AG04450 (cell line): ENCODE measurements at regions not wholly inside any gene's neighbourhood (a gene's known extent, or its start where the extent isn't known, plus 50 kb on each side); places are given as distances from the start of the nearest gene placed in this dataset.

ENCODE experiments used
- CTCF ChIA-PET: fragments of 300-600, 350-600 bp; formaldehyde crosslinking; extraction: SDS; loops from one replicate; lab custom pipeline; 2022; ENCODE audit warnings: antibody characterized with exemption, inconsistent platforms; lab: Charles Lee
- POLR2A ChIA-PET: fragments of 350-600 bp; formaldehyde crosslinking; extraction: SDS; loops from one replicate; lab custom pipeline; 2021; ENCODE audit warnings: antibody characterized with exemption, inconsistent platforms; lab: Yijun Ruan, JAX
- DNase-seq: peaks from one replicate; pipeline ENCODE4 v3.0.0-alpha.2; 2011; ENCODE audit warnings: low read depth, low spot score
- H3K27ac ChIP-seq: one replicate; pipeline ENCODE4 v1.5.1; 2012; ENCODE audit warnings: low read depth, low read length, control low read depth
- H3K27me3 ChIP-seq: one replicate; pipeline ENCODE4 v1.6.0; 2012; ENCODE audit warnings: low read length; ENCODE audit not compliant: control insufficient read depth, insufficient read depth
- H3K4me3 ChIP-seq: 2 replicates; pipeline ENCODE4 v1.5.1; 2011; ENCODE audit warnings: mild to moderate bottlenecking, low read depth, low read length, control low read depth
- H3K9me3 ChIP-seq: 2 replicates; pipeline ENCODE4 v1.5.1; 2012; ENCODE audit warnings: low read length; ENCODE audit not compliant: control insufficient read depth, insufficient read depth
- TF ChIP-seq, protein P1 (sequence below): IDR thresholded peaks from 2 replicates; pipeline ENCODE4 v1.5.1; 2011; ENCODE audit warnings: low read depth, low read length, control low read depth, inconsistent platforms

- Histone ChIP-seq H3K4me3 (no peak overlapping the region), H3K27ac (no peak overlapping the region), H3K27me3 (no peaks in the 10 kb centered on the region), H3K9me3 (peaks cover 40% of the 10 kb centered on the region)
- POLR2A ChIA-PET: no interaction called here
- DNase-seq: no peak
- CTCF ChIA-PET: interaction anchor here (0.6 kb wide), 1 partner anchor 945 kb away, joined by 3 read pairs; no protein-coding TSS in a partner anchor
- TF ChIP-seq, protein P1, sequence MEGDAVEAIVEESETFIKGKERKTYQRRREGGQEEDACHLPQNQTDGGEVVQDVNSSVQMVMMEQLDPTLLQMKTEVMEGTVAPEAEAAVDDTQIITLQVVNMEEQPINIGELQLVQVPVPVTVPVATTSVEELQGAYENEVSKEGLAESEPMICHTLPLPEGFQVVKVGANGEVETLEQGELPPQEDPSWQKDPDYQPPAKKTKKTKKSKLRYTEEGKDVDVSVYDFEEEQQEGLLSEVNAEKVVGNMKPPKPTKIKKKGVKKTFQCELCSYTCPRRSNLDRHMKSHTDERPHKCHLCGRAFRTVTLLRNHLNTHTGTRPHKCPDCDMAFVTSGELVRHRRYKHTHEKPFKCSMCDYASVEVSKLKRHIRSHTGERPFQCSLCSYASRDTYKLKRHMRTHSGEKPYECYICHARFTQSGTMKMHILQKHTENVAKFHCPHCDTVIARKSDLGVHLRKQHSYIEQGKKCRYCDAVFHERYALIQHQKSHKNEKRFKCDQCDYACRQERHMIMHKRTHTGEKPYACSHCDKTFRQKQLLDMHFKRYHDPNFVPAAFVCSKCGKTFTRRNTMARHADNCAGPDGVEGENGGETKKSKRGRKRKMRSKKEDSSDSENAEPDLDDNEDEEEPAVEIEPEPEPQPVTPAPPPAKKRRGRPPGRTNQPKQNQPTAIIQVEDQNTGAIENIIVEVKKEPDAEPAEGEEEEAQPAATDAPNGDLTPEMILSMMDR: no peak
Observed at GRCh38 chr2:2542966-2543611, 212.0 kb upstream of the MYT1L start.

DNA sequence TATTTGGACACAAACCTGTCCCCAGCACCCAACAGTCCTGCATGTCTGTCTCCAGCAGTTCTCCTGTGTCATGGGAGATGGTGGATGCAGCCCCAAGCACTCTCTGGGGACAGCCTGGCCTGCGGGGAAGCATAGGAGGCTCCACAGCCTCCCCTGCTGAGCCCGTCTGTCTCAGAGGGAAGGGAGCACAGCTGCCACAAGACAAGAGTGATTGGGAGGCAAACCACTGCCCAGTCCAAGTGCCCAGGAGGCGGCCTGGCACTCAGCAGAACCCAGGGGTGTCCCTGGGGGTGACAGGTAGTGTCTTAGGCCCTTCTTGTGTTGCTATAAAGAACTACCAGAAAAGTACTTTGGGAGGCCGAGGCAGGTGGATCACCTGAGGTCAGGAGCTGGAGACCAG, 211.2 kb upstream of the MYT1L start:
- no peak overlapping the region for H3K4me3 ChIP-seq
- ChIA-PET POLR2A (no interaction called here), CTCF (no interaction called here)
- TF ChIP-seq, protein P1: no peak
- no peaks in the 10 kb centered on the region for H3K27me3 ChIP-seq
- peaks cover 32% of the 10 kb centered on the region for H3K9me3 ChIP-seq
- no peak overlapping the region for H3K27ac ChIP-seq
- DNase-seq: no peak

DNA sequence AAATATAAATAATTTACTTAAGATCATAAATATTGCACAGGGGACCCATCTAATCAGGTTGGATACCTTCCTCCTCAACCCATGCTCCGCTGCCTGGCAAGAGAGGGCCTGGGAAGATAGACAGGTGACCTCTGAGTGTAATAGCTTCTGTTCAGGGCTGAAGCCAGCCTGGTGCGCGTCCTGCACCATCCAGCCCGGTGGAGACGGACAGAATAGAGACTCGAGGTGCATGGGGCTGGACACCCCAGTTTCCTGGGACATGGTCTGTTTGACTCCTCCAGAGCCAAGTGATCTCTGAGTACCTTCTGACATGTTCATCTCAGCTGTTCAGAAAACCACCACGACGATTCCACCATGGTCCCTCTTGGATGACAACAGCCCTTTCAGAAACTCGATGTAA, 209.3 kb upstream of the MYT1L start:
- ChIA-PET CTCF (no interaction called here), POLR2A (no interaction called here)
- Histone ChIP-seq H3K27me3 (no peaks in the 10 kb centered on the region), H3K9me3 (peaks cover 43% of the 10 kb centered on the region), H3K4me3 (no peak overlapping the region), H3K27ac (no peak overlapping the region)
- DNase-seq: no peak
- TF ChIP-seq, protein P1: no peak

DNA sequence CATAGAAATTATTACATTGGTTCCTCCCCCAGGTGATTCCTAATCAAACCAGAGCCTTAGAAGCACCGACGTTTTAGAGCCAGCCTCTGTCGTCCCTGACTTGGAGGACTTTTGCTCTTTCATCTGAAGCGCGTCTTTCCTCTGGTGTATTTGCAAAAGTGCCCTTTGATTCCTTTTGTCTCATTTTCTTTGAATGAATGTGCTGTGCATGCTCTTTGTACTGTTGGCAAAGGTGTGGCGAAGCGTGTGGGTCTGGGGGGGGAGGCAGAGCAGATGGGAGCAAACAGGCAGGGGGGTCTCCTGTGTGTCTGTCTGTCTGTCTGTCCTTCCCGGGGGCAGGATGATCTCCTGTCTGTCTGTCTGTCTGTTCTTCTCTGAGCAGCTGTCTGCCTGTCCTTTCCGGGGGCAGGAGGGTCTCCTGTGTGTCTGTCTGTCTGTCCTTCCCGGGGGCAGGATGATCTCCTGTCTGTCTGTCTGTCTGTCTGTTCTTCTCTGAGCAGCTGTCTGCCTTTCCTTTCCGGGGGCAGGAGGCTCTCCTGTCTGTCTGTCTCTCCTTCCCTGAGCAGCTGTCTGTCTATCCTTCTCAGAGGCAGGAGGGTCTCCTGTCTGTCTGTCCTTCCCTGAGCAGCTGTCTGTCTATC, 205.5 kb upstream of the MYT1L start:
- TF ChIP-seq, protein P1: no peak
- POLR2A ChIA-PET: no interaction called here
- no peak overlapping the region for H3K27ac ChIP-seq
- no peak overlapping the region for H3K4me3 ChIP-seq
- no peak for DNase-seq
- peaks cover 21% of the 10 kb centered on the region for H3K9me3 ChIP-seq
- H3K27me3 ChIP-seq: no peaks in the 10 kb centered on the region
- CTCF ChIA-PET: no interaction called here

- ChIA-PET CTCF (no interaction called here), POLR2A (no interaction called here)
- TF ChIP-seq, protein P1: no peak
- no peak for DNase-seq
- Histone ChIP-seq H3K9me3 (peaks cover 23% of the 10 kb centered on the region), H3K27me3 (no peaks in the 10 kb centered on the region), H3K27ac (no peak overlapping the region), H3K4me3 (no peak overlapping the region)
Observed at GRCh38 chr2:2530334-2530733, 199.3 kb upstream of the MYT1L start.
